ENCODE measurements at regions not wholly inside any gene's neighbourhood (a gene's known extent, or its start where the extent isn't known, plus 50 kb on each side); places are given as distances from the start of the nearest gene placed in this dataset.

GRCh38 chr4:159425737-159426305, 322.9 kb downstream of the RAPGEF2 start:
- H3K27me3 ChIP-seq (replicated peaks in 1 of 4; ENCODE audit: control extremely low read depth in 1 of 4, control insufficient read depth in 3 of 4, insufficient read depth in 4 of 4, low read length in 3 of 4) = no peaks in the 10 kb centered on the region
- POLR2A ChIA-PET = no interaction called here
- TF ChIP-seq EZH2 (IDR thresholded peaks at IDR 0.05; ENCODE audit: borderline replicate concordance, insufficient read depth, low read depth, low read length, poor library complexity, severe bottlenecking) = no peak
- H3K4me3 ChIP-seq (ENCODE audit: control extremely low read depth in 1 of 5, extremely low read depth in 1 of 5, insufficient read depth in 1 of 5, low read depth in 2 of 5, low read length in 4 of 5) = no peak overlapping the region
- no peaks in the 10 kb centered on the region for H3K4me1 ChIP-seq (ENCODE audit: control insufficient read depth in 2 of 2, insufficient read depth in 2 of 2, low read length in 2 of 2)
- CTCF ChIA-PET = no interaction called here
- 100% methylated on average over 2 of the region's 4 CpGs for WGBS (ENCODE audit: insufficient coverage)
- no peak overlapping the region for H3K27ac Mint-ChIP-seq
- no peaks in the 10 kb centered on the region for H3K9me3 Mint-ChIP-seq (ENCODE audit: insufficient read depth)
- no peak overlapping the region for H3K4me2 ChIP-seq (replicated peaks; ENCODE audit: low read depth, low read length, poor library complexity, severe bottlenecking)
- no peak overlapping the region for H2AFZ ChIP-seq (ENCODE audit: insufficient read depth, low read depth, low read length, poor library complexity, severe bottlenecking)
- H3K27me3 Mint-ChIP-seq = no peaks in the 10 kb centered on the region
- H3K4me1 Mint-ChIP-seq = no peaks in the 10 kb centered on the region
- no peak overlapping the region for H3K9ac ChIP-seq (ENCODE audit: low read length)
- no peak overlapping the region for H3K27ac ChIP-seq (ENCODE audit: low read length in 2 of 2)
- H4K20me1 ChIP-seq (ENCODE audit: control insufficient read depth, insufficient read depth, low read length, poor library complexity, severe bottlenecking) = no peaks in the 10 kb centered on the region
- no peak for ATAC-seq (ENCODE audit: low read depth)
- H3K79me2 ChIP-seq (ENCODE audit: control insufficient read depth, insufficient read depth, low read length) = no peaks in the 10 kb centered on the region
- DNase-seq = no peak
- intact Hi-C loops (cut with micrococcal nuclease) = no loop called here
- no peak overlapping the region for H3K4me3 Mint-ChIP-seq
- no peaks in the 10 kb centered on the region for H3K36me3 ChIP-seq (replicated peaks in 1 of 2; ENCODE audit: control extremely low read depth in 1 of 2, control insufficient read depth in 1 of 2, extremely low read depth in 1 of 2, insufficient read depth in 2 of 2, low read length in 1 of 2)
- H3K9me3 ChIP-seq (ENCODE audit: control extremely low read depth in 1 of 3, control insufficient read depth in 2 of 3, insufficient read depth in 1 of 3, low read length in 2 of 3) = peaks cover 0 to 6% (median 0%) of the 10 kb centered on the region in 3 donors

- POLR2A ChIA-PET = no interaction called here
- Histone ChIP-seq H3K27me3 (replicated peaks in 1 of 4; ENCODE audit: control extremely low read depth in 1 of 4, control insufficient read depth in 3 of 4, insufficient read depth in 4 of 4, low read length in 3 of 4) (no peaks in the 10 kb centered on the region), H3K9me3 (ENCODE audit: control extremely low read depth in 1 of 3, control insufficient read depth in 2 of 3, insufficient read depth in 1 of 3, low read length in 2 of 3) (no peaks in the 10 kb centered on the region), H4K20me1 (ENCODE audit: control insufficient read depth, insufficient read depth, low read length, poor library complexity, severe bottlenecking) (no peaks in the 10 kb centered on the region), H3K79me2 (ENCODE audit: control insufficient read depth, insufficient read depth, low read length) (no peaks in the 10 kb centered on the region), H3K36me3 (replicated peaks in 1 of 2; ENCODE audit: control extremely low read depth in 1 of 2, control insufficient read depth in 1 of 2, extremely low read depth in 1 of 2, insufficient read depth in 2 of 2, low read length in 1 of 2) (no peaks in the 10 kb centered on the region), H3K4me2 (replicated peaks; ENCODE audit: low read depth, low read length, poor library complexity, severe bottlenecking) (no peak overlapping the region), H3K4me3 (ENCODE audit: control extremely low read depth in 1 of 5, extremely low read depth in 1 of 5, insufficient read depth in 1 of 5, low read depth in 2 of 5, low read length in 4 of 5) (no peak overlapping the region), H3K27ac (ENCODE audit: low read length in 2 of 2) (no peak overlapping the region), H3K4me1 (ENCODE audit: control insufficient read depth in 2 of 2, insufficient read depth in 2 of 2, low read length in 2 of 2) (no peaks in the 10 kb centered on the region), H3K9ac (ENCODE audit: low read length) (no peak overlapping the region), H2AFZ (ENCODE audit: insufficient read depth, low read depth, low read length, poor library complexity, severe bottlenecking) (no peak overlapping the region)
- no peak overlapping the region for H3K27ac Mint-ChIP-seq
- H3K4me3 Mint-ChIP-seq = no peak overlapping the region
- intact Hi-C loops (cut with micrococcal nuclease) = no loop called here
- H3K9me3 Mint-ChIP-seq (ENCODE audit: insufficient read depth) = no peaks in the 10 kb centered on the region
- 100% methylated on average over 1 of the region's 5 CpGs for WGBS (ENCODE audit: insufficient coverage)
- DNase-seq (no peak), ATAC-seq (ENCODE audit: low read depth) (no peak)
- no peaks in the 10 kb centered on the region for H3K4me1 Mint-ChIP-seq
- no peak for TF ChIP-seq EZH2 (IDR thresholded peaks at IDR 0.05; ENCODE audit: borderline replicate concordance, insufficient read depth, low read depth, low read length, poor library complexity, severe bottlenecking)
- no peak for TF ChIP-seq CTCF (IDR thresholded peaks at IDR 0.05)
- CTCF ChIA-PET = no interaction called here
- no peaks in the 10 kb centered on the region for H3K27me3 Mint-ChIP-seq
Measured at GRCh38 chr4:159428293-159428692, 325.4 kb downstream of the RAPGEF2 start.

Data from B cell (primary cell).